Smooth muscle cell of the brain vasculature (primary cell): ENCODE measurements at regions not wholly inside any gene's neighbourhood (a gene's known extent, or its start where the extent isn't known, plus 50 kb on each side); places are given as distances from the start of the nearest gene placed in this dataset.
"Not testable (repeated sequence)": the region's sequence is repeated elsewhere in the genome, so short reads cannot be mapped to it uniquely, and the experiment has no call there.

ENCODE experiments used
- DNase-seq: peaks from one replicate; pipeline ENCODE4 v3.0.0-alpha.2; 2012; ENCODE audit warnings: low read depth, low spot score

DNA sequence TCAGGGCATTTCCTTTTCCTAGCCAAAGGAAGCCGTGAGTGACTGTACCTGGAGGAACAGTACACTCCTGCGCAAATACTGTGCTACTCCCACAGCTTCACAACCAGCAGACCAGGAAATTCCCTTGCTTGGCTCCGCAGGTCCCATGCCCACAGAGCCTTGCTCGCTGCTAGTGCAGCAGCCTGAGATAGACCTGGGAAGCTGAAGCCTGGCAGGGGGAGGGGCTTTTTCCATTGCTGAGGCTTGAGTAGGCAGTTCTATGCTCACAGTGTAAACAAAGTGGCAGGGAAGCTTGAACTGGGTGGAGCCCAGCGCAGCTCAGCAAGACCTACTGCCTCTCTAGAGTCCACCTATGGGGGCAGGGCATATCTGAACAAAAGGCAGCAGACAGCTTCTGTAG lies 291.2 kb downstream of the HGF start:
- DNase-seq = no peak

DNA sequence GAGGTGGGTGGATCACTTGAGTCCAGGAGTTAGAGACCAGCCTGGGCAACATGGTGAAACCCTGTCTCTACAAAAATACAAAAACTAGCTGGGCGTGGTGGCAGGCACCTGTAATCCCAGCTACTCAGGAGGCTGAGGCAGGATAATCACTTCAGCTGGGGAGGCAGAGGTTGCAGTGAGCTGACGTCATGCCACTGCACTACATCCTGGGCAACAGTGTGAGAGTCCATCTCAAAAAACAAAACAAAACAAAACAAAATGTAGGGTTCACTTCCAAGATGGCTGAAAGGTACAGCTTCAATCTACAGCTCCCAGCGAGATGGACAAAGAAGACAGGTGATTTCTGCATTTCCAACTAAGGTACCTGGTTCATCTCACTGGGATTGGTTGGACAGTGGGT lies 291.6 kb downstream of the HGF start:
- not testable (repeated sequence) for DNase-seq

DNA sequence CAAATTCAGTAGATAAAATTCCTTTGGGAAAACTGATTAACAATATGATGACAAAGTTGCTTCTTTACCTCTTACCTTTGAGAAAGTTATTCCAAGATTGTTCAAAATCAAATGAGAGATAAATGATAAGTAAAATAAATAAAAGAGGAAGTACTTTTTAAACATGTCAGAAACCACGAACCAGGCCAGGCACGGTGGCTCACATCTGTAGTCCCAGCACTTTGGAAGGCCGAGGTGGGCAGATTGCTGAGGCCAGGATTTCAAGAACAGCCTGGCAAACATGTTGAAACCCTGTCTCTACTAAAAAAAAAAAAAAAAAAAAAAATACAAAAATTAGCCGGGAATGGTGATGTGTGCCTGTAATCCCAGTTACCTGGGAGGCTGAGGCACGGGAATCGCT lies 296.6 kb downstream of the HGF start:
- no peak for DNase-seq

DNA sequence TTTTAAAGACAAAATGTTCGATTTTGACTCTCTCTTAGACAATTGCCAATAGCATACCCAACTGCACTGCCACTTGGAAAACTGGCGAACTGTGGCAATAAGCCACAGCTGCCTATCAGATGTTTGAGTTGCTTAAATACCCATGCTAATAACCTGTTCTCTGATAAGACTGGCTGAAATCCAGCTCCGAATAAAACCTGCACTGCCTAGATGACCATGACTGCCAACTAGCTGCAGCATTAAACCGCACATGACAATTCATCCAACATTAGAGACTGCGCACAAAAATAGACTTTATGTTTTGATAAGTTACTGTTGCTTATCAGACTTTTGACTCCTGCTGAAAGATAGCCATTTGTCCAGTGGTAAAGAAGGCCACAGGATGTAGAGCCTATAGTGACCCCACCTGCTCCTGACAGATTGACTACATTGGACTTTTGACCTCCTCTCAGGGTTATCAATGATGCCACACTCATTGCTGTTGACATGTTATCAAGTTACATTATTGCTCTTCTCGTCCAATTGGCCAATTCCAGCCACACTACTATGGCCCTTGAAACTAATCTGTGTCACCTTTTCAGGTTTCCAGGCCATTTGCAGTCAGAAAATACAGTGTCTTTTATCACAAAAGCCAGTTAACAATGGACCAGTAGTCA lies 299.0 kb downstream of the HGF start:
- DNase-seq = no peak

DNA sequence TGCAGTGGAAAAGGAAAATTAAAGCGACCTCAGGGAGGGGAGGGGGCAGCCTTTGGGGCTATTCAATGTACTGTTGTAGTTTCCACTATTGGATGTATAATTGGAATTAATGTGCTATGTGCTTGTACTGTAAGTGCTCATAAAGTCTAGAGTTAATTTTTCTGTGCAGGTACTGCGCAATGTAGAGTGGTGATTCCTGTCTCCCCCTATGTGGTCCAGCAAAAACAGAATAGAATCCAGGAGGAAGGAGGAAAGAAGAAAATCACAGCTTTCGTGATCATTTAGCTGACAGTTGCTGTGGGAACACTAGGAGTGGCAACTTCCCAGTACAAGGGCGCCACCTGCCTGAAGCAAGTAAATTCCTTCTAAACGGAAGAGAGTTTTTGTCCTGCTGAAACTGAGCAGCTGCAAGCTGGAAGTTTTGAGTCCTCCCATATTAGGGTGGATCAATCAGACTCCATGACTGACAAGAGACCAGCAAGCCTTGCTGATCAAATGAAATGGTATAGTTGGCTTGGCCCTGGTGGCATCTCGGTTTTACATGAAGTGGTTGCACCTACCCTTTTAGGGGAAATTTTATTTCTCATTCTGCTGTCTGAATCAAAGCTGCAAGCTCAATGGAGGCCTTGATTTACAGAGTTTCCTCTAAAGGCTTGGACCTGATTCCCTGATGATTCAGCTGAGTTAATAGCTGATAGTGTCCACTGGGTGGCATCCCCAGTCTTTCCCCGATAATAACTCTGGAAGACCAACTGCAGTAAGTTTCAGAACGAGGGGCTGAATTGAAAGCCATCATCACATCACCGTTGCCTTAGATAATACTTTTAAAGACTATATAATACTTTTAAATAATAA lies 299.8 kb downstream of the HGF start:
- peak; percentile 46 for DNase-seq

DNA sequence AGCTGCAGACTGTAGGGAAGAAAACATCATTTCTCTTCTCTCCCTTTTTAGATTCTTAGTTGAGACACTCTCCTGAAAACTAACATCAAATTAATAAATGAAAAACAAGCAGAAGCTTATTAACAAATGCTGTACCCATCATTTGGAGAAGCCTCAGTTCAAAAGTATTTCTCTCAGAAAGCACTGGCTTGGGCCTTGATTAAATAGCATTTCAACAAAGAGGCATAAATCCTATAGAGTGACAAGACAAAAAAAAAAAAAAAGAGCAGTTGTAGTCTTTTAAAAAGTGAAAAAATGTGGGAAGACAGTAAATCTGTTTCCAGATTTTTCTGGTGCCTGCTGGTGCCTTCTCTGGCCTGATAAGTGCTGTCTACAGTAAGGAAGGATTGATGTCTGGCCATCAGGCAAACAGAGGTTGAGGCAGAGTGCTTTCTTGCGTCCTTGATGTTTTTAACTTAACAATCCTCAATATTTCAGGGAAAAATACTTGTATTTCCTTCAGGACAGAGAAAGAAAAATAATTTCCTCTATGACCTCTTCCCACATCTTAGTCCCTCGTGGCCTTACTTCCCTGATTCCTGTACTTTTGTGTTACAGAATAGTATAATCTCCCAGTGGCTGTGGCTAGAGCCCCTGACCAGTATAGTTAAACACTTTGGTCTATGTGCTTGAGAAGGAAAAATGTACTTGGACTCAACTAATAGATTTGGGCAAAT lies 300.5 kb downstream of the HGF start:
- DNase-seq = no peak

DNA sequence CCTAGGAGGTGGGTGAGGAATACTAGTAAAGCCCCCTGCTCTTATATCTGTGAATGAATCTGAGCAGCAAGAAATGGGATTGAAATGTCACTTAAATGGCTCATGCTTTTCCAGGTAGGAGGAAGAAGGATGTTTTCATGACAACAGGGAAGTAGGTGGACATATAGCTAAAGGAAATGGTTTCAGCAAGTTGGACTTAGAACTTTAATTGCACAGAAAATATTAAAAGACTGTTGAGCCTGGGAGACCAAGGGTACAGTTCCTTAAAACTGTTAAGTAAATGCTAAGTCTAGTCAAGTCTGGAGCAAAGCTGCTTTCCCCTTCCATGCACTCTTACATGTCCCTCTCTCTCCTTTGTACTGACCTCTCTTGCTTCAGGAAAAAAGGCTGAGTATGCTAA lies 301.3 kb downstream of the HGF start:
- DNase-seq = no peak

DNA sequence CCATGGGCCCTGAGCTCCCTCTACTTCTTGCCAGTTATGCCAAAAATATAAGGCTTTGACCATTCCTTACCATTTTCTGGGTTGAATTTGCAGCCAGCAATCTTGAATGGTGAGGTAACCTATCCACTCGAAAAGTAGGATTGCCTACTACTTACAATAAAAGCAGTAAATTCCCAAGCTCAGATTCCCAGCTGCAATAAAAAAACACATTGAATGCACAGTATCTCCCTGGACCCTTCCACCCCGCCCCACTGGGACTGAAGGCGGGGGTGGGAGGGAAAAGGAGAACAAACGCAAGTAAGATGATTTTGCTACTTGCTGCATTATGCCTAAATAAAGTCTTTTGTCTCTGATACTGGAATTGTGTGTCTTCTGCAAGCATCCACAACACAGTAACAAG lies 301.9 kb downstream of the HGF start:
- DNase-seq = no peak

DNA sequence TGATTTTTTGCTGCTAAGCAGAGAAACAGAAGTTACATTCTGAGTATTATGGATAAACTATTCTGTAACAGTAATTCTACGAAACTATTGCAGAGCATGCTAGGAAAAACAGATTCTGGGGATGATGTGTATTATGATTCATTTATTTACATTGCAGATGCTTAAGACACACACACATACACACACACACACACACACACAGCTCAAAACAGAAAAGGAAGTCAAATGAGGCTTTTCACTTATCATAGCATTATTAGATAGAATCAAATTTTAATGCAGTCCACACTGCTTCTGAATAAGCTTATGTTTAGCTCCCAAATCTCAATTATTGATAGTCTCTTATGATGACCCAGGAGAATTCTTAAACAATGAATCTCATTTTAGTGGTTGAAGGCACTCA lies 307.2 kb downstream of the HGF start:
- peak; percentile 31 for DNase-seq

DNA sequence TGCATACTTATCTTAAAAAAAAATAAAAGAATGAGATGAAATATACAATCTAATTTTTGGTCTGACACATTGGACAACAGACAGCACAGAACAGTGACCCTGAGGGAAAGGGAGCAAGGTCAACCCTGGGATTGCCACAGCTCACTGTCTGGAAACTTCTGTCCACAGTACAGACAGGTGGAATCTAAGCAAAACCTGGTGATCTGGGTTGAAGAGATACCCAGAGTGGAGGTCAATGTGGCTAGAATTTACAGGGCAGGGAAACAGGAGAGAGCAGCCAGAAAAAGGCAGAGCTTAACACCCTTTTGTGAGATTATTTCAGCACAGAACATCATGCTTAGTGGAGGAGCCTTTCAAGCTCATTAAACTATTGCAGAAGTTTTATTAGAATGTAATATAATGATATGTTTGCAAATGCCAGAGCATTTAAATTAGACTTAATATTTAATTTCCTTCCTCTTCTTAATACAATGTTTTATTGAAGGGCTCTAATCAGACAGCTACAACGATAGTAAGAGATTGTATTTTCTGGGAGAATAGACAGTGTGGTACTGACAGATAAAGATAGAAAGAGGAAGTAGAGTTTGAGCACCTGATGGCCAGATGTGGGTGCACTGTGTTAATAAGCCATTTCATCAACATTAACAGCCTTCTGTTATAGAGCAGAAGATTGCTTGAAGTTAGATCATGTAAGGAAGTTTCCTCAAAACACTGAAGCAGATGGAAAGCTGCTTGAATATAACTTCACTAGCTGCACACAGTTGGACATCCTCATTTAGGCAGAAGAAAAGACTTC lies 309.4 kb downstream of the HGF start:
- no peak for DNase-seq

DNA sequence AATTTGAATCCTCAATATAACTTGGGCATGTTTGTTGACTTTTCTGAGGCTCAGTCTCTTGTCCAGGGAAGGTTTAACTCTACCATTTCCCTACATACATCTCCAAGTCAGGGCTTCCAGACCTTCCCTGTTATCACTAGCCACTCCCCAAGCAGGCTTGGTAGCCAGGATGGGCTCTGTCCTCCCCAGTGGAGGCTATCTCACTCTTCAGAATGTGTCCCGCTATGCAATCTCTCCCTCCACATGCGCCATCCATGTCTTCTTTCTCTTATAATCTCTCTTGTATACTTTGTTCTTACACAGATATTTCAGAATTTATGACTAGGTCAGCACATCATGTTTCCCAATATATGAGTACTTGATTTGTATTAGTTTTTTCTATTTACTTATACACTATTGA lies 310.4 kb downstream of the HGF start:
- no peak for DNase-seq

DNA sequence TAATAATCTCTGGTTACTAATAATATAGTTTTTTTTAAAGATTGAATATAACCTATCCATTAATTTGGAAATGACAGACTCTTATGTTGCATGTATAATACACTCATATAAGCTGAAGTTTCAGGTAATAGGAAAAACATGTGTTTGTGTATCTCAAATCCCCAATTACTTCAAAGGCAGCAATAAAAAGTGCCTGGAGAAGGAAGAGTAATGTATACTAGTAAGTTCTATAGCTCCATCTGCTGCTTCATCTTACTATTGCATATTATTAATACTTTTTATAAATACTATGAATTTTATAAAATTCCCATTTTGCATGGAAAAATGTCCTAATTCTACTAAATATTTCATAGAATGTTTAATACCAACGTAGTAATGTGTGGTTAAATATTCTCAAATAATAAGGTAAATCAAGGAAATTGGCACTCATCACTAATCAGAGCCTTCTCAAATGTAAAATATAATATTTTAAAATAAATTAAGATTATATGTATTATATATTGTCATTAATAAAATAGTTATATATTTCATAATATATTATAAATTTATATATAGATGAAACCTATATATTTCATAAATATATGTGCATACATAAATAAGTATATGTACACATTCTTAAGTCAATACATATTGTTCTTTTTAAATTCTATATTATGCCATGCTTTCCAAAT lies 311.9 kb downstream of the HGF start:
- no peak for DNase-seq

DNA sequence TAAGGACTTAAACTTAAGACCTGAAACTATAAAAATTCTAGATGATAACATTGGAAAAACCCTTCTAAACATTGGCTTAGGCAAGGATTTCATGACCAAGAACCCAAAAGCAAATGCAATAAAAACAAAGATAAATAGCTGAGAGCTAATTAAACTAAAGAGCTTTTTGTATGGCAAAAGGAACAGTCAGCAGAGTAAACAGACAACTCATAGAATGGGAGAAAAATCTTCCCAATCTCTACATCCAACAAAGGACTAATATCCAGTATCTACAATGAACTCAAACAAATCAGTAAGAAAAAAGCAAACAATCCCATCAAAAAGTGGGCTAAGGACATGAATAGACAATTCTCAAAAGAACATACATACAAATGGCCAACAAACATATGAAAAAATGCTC lies 316.1 kb downstream of the HGF start:
- DNase-seq = not testable (repeated sequence)

DNA sequence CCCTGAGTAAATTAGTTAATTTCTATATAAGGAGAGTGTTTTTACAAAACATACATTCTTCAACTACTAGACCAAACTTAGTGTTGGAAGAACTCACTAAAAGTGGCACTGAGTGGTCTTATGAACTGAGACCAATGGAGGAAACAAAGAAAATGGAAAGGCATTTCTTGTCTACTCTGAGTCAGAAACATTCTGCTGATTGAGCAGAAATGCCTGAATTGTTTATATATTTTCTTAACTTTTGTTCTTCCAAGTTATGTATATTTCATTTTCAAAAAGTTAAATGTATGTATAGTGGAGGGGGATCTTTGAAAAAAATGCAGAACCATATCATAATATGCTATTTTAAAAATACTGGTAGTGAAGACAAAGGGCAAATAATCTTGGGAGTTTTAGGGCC lies 320.7 kb downstream of the HGF start:
- no peak for DNase-seq

DNA sequence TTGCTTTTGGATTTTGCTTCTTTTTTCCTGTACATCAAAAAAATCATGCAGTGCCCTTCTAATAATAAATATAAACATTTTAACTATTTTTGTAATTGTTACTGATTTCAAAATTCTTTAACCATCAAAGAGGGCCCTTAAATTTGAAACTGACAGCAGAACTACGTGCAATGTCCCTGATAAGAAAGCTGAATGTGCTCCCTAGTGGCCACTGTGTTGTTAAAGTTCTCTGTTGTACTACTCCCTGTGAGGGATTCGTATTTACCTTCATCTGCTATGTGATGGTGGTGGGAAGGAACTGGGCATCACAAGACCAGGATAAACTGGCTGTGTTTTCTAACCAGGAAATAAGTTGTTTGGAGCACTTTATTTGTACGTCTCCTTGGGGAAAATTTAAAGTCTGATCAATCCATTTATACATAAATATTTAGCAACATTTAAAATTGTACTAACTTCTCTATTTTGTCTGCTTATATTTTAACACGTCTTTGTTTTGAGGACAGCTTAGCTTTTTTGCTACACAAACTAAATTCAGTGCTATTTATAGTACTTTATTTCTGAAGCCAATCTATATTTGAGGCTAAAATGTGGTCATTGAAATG lies 322.4 kb downstream of the HGF start:
- peak; percentile 31 for DNase-seq

DNA sequence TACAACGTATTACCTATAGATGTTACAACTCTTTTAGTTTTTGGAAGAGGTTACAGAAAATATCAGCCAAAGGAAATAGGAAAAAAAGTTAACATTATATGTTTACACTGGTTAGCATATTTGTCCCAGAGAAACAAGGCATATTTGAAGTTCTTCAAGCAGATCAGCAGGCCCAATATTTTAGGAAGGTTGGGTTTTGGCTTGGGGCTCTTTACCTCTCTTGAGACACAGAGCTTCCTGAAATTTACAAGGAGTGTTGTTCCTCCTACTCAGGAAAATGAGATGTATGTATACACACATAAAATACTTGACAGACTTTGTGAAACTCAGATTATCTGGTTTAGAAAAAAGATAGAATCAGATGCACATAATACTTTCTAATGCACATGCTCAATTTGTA lies 323.6 kb downstream of the HGF start:
- DNase-seq = no peak

DNA sequence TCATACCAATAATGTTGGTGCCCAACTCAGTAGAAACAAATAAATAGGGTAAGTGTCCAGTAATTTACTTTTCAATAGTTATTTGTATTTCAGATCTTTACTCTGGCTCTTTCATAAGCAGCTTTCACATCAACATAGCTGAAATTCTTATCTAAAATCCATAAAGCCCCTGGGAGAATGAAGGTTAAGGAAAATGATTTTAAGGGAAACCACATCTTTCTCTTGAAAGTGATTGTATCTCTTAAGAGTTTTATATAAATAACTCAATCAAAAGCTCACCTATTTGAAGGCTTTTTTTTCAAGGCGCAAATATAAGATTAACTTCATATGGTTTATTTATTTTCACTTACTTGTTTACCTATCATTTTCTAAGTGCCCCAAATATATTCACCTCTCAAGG lies 324.4 kb downstream of the HGF start:
- DNase-seq = no peak

DNA sequence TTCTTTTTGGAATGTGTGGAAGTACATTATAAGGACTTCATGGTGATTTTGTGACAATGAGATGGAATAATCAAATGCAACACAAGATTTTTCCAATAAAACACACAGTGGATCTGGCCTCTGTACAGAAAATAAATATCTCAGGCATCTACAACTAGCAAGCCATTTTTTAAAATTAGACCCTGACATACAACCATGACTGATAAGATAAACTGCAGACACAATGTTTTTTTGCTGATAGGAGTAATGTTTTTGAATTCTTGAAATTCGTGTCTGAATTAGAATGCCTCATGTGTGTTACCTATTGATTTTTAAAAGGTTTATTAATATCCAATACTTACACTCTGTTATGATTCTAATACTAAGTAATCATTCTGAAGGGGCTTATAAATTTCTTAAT lies 328.1 kb downstream of the HGF start:
- no peak for DNase-seq

DNA sequence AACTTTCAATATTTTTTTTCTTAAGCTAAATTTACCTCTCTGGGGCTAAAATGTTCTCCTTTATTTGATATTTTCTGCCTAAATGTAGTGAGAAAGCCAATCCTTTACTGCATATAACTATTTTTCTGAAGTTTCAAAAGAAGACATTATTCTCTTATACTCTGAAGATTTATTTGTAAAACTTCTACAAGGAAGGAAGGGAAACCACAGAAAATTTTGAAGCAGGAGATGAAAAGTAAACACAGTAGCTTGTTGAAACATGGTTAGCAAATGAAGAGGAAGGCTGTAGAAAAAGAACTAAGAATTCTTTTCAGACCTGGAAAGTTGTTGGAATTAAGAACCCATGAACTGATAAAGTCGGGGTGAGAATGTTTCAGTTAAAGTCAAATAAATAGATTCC lies 330.3 kb downstream of the HGF start:
- no peak for DNase-seq

DNA sequence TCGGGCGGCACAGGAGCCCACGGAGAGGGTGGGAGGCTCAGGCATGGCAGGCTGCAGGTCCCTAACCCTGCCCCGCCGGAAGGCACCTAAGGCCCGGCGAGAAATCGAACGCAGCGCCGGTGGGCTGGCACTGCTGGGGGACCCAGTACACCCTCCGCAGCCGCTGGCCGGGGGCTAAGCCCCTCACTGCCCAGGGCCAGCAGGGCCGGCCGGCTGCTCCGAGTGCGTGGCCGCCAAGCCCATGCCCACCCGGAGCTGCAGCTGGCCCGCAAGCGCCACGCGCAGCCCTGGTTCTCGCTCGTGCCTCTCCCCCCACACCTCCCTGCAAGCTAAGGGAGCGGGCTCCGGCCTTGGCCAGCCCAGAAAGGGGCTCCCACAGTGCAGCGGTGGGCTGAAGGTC lies 332.7 kb downstream of the HGF start:
- DNase-seq = not testable (repeated sequence)
